ENCODE measurements at regions not wholly inside any gene's neighbourhood (a gene's known extent, or its start where the extent isn't known, plus 50 kb on each side); places are given as distances from the start of the nearest gene placed in this dataset.

DNA sequence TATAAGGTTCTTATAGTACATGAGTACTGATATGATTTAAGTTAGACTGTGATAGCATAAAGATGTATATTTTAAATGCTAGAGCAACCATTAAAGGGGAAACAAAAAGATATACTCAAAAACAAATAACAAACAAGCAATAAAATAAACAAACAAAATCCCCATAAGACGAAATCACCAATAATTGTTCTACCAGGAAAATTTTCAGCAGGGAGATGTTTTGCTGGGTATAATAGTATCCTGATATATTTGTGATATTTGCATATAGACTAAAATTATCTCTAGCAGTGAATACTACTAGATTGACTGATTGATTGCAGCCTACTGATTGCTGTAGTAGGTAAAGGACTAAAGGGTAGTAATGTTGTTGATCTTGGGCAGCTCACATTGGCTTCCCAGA lies 177.4 kb downstream of the TMEM182 start:
- TF ChIP-seq, protein P1, sequence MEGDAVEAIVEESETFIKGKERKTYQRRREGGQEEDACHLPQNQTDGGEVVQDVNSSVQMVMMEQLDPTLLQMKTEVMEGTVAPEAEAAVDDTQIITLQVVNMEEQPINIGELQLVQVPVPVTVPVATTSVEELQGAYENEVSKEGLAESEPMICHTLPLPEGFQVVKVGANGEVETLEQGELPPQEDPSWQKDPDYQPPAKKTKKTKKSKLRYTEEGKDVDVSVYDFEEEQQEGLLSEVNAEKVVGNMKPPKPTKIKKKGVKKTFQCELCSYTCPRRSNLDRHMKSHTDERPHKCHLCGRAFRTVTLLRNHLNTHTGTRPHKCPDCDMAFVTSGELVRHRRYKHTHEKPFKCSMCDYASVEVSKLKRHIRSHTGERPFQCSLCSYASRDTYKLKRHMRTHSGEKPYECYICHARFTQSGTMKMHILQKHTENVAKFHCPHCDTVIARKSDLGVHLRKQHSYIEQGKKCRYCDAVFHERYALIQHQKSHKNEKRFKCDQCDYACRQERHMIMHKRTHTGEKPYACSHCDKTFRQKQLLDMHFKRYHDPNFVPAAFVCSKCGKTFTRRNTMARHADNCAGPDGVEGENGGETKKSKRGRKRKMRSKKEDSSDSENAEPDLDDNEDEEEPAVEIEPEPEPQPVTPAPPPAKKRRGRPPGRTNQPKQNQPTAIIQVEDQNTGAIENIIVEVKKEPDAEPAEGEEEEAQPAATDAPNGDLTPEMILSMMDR (conservative IDR thresholded peaks at IDR 0.05) = no peak
- no peak for TF ChIP-seq ZFX (IDR thresholded peaks at IDR 0.05)

All from C4-2B (cell line).